MV-4-11 (cell line): ENCODE measurements at regions not wholly inside any gene's neighbourhood (a gene's known extent, or its start where the extent isn't known, plus 50 kb on each side); places are given as distances from the start of the nearest gene placed in this dataset.

ENCODE experiments used
- DNase-seq: peaks from one replicate; lab custom pipeline; 2025; lab: John Stamatoyannopoulos, UW

DNA sequence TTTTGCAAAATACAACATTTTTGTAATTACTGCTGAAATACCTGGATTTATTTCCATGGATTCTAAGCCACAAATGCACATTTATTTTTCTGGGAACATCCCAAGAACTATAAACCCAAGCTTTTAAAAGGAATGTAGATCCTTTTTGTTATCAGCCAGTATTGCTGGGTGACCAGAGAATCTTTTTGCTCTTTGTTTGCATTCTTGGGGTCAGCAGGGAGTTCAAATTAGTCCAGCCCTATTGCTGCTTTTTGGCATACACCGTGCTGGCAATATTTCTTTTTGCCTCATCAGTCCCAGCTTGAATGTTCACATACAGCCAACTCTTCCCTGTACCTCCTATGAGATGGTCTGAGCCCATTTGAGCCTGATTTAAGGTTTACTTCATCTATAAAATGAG lies 155.2 kb upstream of the CNR1 start:
- DNase-seq = no peak

- DNase-seq = no peak
Measured at GRCh38 chr6:88311561-88311960, 145.4 kb upstream of the CNR1 start.

DNA sequence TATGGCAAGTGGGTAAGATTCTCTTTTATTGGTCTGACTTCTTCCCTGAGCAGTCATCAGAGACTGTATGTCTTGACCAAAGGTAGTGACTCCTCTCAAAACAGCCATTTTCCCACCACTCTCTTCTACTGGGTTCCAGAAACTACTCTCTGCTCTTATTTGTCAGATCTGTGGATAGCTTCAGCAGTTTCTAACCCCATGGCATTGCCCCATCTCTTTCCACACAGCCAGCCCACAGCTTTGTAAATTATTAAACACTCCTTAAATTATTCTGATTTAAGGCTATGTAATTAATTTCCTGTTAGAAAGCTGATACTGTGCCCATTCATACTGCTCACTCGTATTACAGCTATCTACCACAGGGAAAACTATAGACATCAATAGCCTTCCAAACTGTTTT lies 138.4 kb upstream of the CNR1 start:
- DNase-seq = no peak

GRCh38 chr6:88302769-88303225 lies 136.7 kb upstream of the CNR1 start:
- DNase-seq = no peak

- DNase-seq = peak; percentile 6
Measured at GRCh38 chr6:88301888-88302768, 136.0 kb upstream of the CNR1 start.

- DNase-seq = no peak
Measured at GRCh38 chr6:88301256-88301655, 135.1 kb upstream of the CNR1 start.

GRCh38 chr6:88298066-88298845 lies 132.1 kb upstream of the CNR1 start:
- no peak for DNase-seq

DNA sequence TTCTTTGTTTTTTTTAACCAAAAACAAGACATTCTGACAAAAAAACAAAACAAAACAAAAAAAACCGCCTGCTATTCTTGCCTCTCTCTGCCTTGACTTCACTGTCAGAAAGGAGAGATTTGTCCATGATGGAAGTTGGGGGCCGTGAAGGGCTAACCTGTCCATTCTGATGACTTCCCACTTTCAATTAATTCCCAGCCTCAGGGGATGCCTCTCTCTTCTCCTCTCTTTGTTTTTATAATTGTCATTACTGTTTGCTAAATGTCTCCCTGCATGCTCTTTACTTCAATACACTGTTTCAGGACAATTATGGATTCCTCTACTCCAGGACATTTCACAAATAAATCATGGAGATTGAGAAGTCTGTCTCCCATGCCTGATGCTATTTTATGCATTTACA lies 130.5 kb upstream of the CNR1 start:
- DNase-seq = no peak

GRCh38 chr6:88295663-88296062 lies 129.5 kb upstream of the CNR1 start:
- no peak for DNase-seq

DNA sequence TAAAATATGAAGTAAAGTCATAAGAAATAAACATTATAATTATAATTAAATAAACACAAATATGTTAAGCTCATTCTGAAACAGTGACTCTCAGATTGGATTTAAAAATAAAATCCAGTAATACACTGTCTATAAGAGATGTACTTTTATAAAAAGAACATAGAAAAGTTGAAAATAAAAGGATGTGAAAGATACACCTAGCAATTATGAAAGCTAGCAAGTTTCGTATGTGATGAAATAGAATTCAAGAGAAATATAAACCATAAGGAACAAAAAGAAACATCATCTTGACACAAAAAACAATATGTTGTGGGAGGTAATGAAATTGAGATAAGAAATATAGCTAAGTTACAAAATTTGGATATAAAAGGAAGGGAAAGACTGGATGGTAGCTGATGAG lies 128.6 kb upstream of the CNR1 start:
- no peak for DNase-seq

- peak; percentile 83 for DNase-seq
Measured at GRCh38 chr6:88290411-88290810, 124.3 kb upstream of the CNR1 start.

DNA sequence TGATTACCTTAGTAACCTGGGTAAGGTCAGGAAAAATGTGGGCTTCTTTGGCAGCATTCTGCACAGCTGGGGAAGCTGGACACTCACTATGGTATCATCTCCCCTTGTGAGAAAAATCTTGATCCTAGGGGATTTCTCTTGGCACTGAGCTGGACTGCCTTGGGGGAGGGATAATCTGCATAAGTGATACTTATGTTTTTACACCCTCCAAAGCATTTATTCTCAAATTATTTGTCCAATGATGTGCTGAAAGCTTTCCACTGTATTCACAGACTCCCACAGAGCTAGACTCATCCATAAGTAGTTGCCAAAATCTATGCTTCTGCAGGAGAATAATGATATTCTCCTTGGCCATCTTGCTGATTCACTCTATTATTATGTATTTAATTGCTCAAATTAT lies 121.5 kb upstream of the CNR1 start:
- DNase-seq = no peak

DNA sequence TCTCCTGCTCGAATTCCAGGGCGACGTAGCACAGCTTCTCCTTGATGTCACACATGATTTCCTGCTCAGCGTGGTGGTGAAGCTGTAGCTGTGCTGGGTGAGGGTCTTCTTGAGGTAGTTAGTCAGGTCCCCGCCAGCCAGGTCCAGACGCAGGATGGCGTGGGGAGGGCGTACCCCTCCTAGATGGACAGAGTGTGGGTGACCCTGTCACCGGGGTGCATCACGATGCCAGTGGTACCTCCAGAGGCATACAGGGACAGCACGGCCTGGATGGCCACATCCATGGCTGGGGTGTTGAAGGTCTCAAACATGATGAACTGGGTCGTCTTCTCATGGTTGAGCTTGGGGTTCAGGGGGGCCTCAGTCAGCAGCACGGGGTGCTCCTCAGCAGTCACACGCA lies 110.2 kb upstream of the CNR1 start:
- DNase-seq = no peak

GRCh38 chr6:88268508-88268907 lies 102.4 kb upstream of the CNR1 start:
- DNase-seq = no peak

DNA sequence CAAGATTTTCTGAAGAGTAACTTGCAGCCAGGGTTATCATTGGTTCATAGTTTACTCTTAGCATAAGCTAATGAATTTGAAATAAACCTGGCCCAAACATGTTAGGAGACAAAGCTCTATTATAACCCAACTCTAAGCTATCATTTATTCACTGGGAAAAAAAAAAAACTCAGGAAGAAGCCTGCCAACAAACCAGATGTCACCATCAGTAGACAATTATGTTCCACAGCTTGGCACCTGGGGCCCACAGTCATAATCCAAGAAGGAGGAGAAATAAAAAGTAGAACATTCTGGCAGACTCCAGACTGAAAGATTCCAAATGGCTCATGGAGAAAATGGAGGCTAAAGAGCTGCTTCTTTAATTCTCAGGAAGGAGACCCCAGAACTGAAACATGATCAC lies 100.0 kb upstream of the CNR1 start:
- DNase-seq = no peak

GRCh38 chr6:88263591-88263990 lies 97.4 kb upstream of the CNR1 start:
- peak; percentile 25 for DNase-seq

DNA sequence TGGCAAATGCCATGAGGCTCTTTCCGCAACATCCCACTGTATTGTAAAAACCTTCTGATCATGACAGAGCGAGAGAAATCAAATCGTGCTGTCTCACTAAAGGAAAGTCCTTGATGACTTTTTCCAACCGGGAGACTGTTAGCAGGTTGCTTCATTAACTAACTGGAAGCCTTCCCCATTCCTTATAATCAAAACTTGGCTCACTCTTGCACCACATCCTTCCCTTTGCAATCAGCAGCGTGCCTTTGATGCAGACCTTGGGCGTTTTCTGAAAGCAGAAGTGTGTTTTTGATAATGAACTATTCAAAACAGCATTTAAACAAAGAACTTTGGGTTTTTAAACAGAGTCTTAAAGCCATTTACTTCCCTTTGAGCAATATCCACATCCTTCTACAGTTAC lies 96.2 kb upstream of the CNR1 start:
- peak; percentile 86 for DNase-seq

DNA sequence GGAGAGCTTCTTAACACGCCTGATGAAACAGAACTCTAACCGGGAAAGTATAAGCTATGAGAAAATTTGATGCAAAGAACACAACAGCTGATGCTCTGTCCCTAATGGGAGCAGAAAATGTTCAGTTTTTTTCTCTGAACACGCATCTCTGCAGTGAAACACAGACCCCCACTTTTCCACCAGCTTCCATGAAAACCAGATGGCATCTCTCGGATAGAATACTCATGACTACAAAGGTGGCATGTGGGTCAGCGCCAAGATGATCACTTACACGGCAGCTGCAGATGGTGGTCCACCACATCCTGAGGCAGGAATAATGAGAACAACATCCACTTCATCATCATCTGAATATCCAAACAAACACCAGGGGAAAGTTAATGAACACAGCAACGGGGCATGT lies 85.2 kb upstream of the CNR1 start:
- DNase-seq = no peak

DNA sequence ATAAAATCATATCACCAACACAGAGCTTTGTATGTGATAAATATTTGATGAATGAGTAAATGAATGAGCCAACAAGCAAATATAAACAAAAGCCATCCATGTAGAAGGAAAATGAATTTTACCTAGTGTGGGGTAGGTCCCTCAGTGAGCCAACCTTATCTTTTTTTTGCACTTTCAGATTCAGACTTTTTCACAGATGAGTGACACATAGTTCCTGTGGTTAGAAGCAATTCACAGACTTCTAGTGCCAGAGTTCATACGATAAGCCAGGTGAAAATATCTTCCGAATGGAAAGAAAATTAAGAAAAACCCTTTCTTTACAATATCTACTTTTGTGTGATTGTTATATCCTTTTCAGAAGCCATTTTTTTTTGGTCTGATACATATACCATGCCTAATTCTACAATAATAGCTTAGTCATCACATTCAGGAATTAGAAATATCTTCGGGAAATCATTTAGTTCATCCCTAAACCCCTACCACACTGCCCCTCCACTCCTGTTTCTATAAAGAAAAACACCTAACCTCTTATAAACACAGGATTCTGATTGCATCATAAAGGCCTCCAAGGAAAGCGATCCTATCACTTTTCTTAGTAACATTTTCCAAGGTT lies 82.7 kb upstream of the CNR1 start:
- DNase-seq = no peak

- DNase-seq = no peak
Measured at GRCh38 chr6:88246654-88247053, 80.5 kb upstream of the CNR1 start.

DNA sequence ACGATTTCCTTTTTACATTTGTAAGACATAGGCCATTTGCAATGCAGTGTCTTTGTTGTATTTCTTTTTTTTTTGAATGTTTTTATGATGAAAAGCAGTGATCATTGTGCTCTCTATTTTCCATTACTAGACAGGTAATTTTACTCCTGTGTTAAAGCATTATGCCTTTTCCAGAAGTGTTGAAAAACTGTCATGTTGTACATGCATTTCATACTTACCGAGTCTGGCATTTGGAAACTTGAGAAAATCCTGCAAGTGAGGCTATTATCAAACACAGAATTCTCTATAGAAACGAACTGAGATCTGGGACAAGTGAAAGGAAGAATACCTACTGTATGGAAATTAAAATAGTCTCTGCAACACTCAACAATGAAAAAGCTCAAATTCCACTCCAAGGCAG lies 78.6 kb upstream of the CNR1 start:
- no peak for DNase-seq

- DNase-seq = no peak
Measured at GRCh38 chr6:88238901-88239300, 72.8 kb upstream of the CNR1 start.

- DNase-seq = peak; percentile 40
Measured at GRCh38 chr6:88238065-88238464, 71.9 kb upstream of the CNR1 start.
